HUES64 (cell line): ENCODE measurements at regions not wholly inside any gene's neighbourhood (a gene's known extent, or its start where the extent isn't known, plus 50 kb on each side); places are given as distances from the start of the nearest gene placed in this dataset.

Source experiments
- H3K27ac ChIP-seq: 2 replicates; pipeline ENCODE4 v1.7.0; 2013; ENCODE audit warnings: low read depth, low read length, inconsistent platforms
- H3K27me3 ChIP-seq: 2 replicates; pipeline ENCODE4 v1.6.1; 2013; ENCODE audit warnings: mild to moderate bottlenecking, low read length; ENCODE audit not compliant: insufficient read depth
- H3K36me3 ChIP-seq: 2 replicates; pipeline ENCODE4 v1.6.1; 2013; ENCODE audit warnings: mild to moderate bottlenecking, low read length; ENCODE audit not compliant: insufficient read depth
- H3K4me1 ChIP-seq: 2 replicates; pipeline ENCODE4 v1.6.1; 2013; ENCODE audit warnings: mild to moderate bottlenecking, low read length, moderate library complexity; ENCODE audit not compliant: insufficient read depth
- H3K4me3 ChIP-seq: 2 replicates; pipeline ENCODE4 v1.5.1; 2013; ENCODE audit warnings: mild to moderate bottlenecking, low read length, moderate library complexity
- H3K9ac ChIP-seq: 2 replicates; pipeline ENCODE4 v1.6.1; 2013; ENCODE audit warnings: mild to moderate bottlenecking, low read depth, low read length
- H3K9me3 ChIP-seq: 2 replicates; pipeline ENCODE4 v1.6.1; 2013; ENCODE audit warnings: low read depth, low read length; ENCODE audit not compliant: insufficient read depth
- WGBS: fragments of 150-250, 120-280 bp; methylation state at CpG from one replicate; pipeline ENCODE4 v1.1.7; 2013; ENCODE audit warnings: missing lambda C conversion rate; 5-methylcytosine and 5-hydroxymethylcytosine counted together

DNA sequence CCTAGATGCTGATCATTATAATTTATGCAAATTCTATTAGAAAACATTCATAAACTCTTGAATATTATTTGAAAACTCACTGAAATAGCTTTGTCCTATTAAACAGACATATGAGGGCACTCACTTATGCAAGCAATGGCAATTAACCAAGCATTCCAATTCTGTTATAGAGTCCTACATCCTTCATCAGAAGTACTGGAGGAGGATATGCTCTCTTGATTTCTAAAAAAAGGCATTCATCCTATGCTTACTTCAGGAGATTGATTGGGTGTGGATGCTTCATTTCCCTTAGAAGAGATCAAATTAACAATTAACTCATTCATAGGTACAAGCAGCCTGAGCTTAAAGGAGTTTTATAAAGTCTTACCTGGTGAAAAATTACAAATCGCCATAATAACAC lies 1317.2 kb downstream of the PCDH7 start:
- WGBS = no CpG with 5 or more reads among the region's 1 CpG
- H3K27ac ChIP-seq = no peak overlapping the region
- H3K9ac ChIP-seq = no peak overlapping the region
- H3K4me3 ChIP-seq = no peak overlapping the region
- H3K4me1 ChIP-seq = peaks cover 5% of the 10 kb centered on the region; the same call in 1 of the 2 replicates
- no peaks in the 10 kb centered on the region for H3K27me3 ChIP-seq
- H3K9me3 ChIP-seq = no peaks in the 10 kb centered on the region
- H3K36me3 ChIP-seq = no peaks in the 10 kb centered on the region

DNA sequence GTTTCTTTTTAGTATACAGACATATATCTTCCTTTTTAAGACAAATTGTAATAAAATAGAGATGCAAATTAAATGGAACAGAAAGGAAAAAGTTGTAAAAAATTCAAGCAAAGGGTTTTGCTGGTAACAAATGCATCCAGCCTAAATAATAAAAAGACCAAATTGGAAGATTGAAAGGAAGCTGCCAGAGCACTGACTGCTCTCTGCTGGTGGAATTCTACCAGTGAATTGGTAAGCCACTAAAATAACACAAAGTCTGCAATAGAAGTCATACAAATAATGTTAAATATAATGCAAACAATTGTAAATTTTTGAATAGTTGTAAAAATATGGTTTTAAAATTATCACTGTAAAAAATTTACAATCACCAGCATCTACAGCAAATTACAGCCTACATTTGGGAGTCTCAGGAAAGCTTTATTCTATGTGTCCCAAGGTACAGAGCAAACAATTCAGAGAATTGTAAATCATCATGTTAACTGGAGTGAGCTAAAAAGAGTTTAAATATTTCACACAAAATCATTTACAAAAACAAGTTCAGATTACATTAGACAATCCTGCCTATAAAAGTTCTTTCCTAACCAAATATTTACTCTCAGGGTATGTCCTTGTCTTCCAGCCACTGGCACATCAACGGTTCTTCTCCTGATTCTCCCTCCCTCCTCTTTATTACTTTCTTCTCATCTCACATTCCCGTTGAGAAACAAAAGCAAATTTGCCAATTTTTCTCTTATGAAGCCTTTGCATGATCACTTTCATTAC lies 1322.5 kb downstream of the PCDH7 start:
- 86% methylated on average over 2 of the region's 2 CpGs for WGBS
- Histone ChIP-seq H3K36me3 (no peaks in the 10 kb centered on the region), H3K27ac (no peak overlapping the region), H3K27me3 (no peaks in the 10 kb centered on the region), H3K9me3 (no peaks in the 10 kb centered on the region), H3K9ac (no peak overlapping the region), H3K4me1 (0 out of 2 replicates have a peak, but pooled peaks cover 5% of the 10 kb centered on the region), H3K4me3 (no peak overlapping the region)

DNA sequence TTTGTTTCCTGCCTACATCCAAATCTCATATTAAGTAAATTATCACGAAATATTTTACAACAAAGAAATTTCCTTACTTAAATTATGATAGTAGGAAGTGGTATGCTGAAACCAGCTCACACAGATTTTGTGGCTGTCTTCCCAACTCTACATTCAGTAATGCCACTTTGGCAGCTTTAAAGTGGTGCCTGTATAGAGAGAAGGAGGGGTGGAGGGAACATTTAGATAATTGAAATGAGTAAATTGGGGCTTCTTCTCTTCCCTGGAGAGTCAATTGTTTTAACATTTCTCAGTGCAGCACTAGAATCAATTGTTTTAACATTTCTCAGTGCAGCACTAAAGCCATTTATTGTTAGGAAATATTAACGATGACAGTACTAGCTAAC lies 1323.1 kb downstream of the PCDH7 start:
- Histone ChIP-seq H3K9me3 (no peaks in the 10 kb centered on the region), H3K27ac (no peak overlapping the region), H3K27me3 (no peaks in the 10 kb centered on the region), H3K4me3 (no peak overlapping the region), H3K4me1 (0 out of 2 replicates have a peak, but pooled peaks cover 3% of the 10 kb centered on the region), H3K36me3 (no peaks in the 10 kb centered on the region), H3K9ac (no peak overlapping the region)
- WGBS = no CpG with 5 or more reads among the region's 2 CpGs

DNA sequence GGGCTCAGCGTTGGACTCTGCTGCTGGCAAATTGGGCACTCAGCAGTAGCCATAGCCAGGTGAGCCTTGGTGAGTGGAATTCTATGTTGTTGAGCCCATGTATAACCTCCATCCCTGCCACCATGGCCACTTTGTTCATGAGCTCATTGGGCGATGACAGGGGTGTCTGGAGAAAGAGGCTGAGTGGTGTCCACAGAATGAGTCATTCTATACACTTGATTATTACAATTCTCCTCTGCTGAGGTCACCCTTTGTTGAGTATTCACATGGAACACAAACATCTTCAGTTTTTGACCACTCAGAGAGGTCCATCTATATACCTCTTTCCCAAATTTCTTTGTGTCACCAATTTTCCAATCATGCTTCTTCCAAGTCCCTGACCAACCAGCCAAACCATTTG lies 1341.7 kb downstream of the PCDH7 start:
- H3K27ac ChIP-seq = no peak overlapping the region

DNA sequence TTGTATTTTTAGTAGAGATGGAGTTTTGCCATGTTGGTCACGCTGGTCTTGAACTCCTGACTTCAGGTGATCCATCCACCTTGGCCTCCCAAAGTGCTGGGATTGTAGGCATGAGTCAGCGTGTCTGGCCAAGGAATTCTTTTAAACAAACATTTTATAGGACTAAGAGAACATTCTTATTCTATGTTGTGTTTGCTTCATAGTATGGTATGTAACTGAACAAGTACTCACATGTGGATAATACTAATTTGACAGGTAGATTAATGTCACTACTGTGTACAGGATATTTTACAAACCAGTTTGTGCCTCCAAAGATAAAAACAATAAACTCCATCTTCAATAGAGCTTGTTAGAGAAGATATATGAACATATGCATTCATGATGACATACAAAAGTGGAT lies 1353.4 kb downstream of the PCDH7 start:
- H3K36me3 ChIP-seq = no peaks in the 10 kb centered on the region
- H3K27ac ChIP-seq = no peak overlapping the region
- H3K4me1 ChIP-seq = no peaks in the 10 kb centered on the region
- H3K9me3 ChIP-seq = no peaks in the 10 kb centered on the region
- 83% methylated on average over 1 of the region's 2 CpGs for whole genome bisulfite sequencing
- no peak overlapping the region for H3K4me3 ChIP-seq
- H3K27me3 ChIP-seq = no peaks in the 10 kb centered on the region
- no peak overlapping the region for H3K9ac ChIP-seq

More for the DNA sequence above, 1341.7 kb downstream of the PCDH7 start:
- H3K9me3 ChIP-seq = no peaks in the 10 kb centered on the region
- no peaks in the 10 kb centered on the region for H3K4me1 ChIP-seq
- no peak overlapping the region for H3K4me3 ChIP-seq
- no peaks in the 10 kb centered on the region for H3K36me3 ChIP-seq
- 88% methylated on average over 2 of the region's 2 CpGs for WGBS
- no peak overlapping the region for H3K9ac ChIP-seq
- no peaks in the 10 kb centered on the region for H3K27me3 ChIP-seq

DNA sequence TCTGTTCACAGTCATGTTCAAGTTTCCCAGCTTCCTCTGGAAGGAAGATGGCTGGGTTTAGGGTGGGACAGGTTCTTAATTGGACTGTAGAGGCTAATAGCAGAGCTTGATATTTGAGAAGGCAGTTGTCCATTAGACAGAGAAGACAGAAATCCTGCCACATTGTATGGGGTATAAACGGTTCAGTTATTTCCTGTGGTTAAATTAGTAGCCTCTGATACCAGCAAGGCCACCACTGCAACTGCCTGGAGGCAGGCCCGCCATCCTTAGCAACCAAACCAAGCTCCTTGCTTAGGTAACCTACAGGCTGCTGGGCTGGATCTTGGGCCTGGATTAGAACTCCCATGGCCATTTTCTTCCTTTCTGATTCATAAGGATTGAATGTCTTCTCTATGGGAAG lies 1367.0 kb downstream of the PCDH7 start:
- WGBS = 91% methylated on average over 2 of the region's 2 CpGs
- Histone ChIP-seq H3K27me3 (no peaks in the 10 kb centered on the region), H3K9me3 (peaks cover 10% of the 10 kb centered on the region), H3K9ac (no peak overlapping the region), H3K4me3 (no peak overlapping the region), H3K36me3 (no peaks in the 10 kb centered on the region), H3K27ac (no peak overlapping the region), H3K4me1 (no peaks in the 10 kb centered on the region)

DNA sequence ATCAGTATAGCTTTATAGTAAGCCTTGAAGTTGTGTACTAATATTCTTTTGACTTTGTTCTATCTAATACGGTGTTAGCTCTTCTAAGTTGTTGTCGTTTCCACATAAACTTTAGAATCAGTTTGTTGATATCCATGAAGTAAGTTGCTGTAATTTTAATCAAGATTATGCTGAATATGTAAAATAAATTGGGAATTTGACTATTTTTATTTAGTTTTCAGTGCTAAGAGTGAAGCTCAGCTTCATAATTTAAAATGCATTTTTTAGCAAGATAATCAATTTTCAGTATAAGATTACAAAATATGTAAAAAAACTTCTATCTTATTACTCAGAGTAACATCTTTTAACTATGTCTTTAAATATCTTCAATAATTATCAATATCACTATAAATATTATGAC lies 1374.8 kb downstream of the PCDH7 start:
- Histone ChIP-seq H3K27me3 (no peaks in the 10 kb centered on the region), H3K9me3 (no peaks in the 10 kb centered on the region), H3K4me1 (no peaks in the 10 kb centered on the region), H3K9ac (no peak overlapping the region), H3K27ac (no peak overlapping the region), H3K36me3 (no peaks in the 10 kb centered on the region), H3K4me3 (no peak overlapping the region)
- 98% methylated on average over 2 of the region's 2 CpGs for WGBS

DNA sequence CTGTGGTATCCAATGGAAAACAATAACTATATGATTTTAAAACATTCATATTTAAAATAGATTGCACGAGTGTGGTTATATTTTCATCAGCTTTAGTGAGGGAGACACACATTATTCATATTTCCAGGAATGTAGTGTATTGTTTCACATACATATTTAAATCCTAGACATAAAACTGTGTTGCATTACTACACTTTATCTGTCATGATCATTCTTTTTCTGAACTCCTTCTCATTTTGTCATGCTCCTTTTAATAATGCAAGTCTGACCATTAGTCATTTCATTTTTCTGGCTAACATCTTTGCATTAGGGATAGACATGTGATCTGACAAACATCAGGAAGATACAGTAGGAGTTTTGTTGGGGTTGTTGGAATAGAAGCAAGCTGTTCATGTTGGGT lies 1382.7 kb downstream of the PCDH7 start:
- WGBS = no CpG with 5 or more reads among the region's 1 CpG
- Histone ChIP-seq H3K4me1 (no peaks in the 10 kb centered on the region), H3K4me3 (no peak overlapping the region), H3K27ac (no peak overlapping the region), H3K36me3 (no peaks in the 10 kb centered on the region), H3K9ac (no peak overlapping the region), H3K27me3 (no peaks in the 10 kb centered on the region), H3K9me3 (no peaks in the 10 kb centered on the region)

DNA sequence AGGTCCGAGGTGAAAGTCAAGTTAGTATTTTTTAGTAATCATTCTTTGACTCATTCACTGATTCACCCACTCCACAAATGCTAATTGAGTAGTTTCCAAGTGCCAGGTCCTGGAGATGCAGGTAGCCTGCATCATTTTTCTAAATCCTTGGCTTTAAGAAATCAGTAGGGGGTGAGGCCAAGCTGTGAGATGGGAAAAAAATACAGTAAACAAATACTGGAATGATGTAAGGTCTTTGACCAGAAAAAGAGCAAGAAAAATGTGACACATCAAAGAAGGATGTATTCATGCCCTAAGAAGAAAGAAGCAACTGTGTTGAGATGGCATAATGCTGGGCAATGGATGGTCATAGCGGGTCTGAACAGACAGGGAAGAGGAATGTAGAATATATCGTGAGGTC lies 1386.6 kb downstream of the PCDH7 start:
- Histone ChIP-seq H3K27ac (no peak overlapping the region), H3K9me3 (no peaks in the 10 kb centered on the region), H3K4me1 (no peaks in the 10 kb centered on the region), H3K9ac (no peak overlapping the region), H3K36me3 (no peaks in the 10 kb centered on the region), H3K4me3 (no peak overlapping the region), H3K27me3 (no peaks in the 10 kb centered on the region)
- 98% methylated on average over 2 of the region's 3 CpGs for WGBS

DNA sequence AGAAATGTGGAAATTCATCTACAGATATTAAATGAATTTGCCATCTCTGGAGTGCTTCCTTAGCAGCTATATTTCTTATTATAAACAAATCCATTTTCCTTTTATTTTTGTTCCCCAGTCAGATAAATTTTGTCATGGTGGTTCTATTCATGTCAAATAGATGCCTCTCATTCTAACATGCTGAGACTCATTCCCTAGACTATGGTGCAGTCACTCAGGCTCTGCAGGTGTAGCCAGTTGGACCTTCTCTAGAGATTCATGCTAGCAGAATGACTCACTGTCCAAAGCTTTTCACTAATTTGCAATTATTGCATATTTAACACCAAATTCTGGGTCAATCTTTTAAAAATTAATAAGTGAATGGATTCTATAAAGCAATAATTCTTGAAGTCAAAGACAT lies 1392.7 kb downstream of the PCDH7 start:
- no peaks in the 10 kb centered on the region for H3K9me3 ChIP-seq
- no peaks in the 10 kb centered on the region for H3K27me3 ChIP-seq
- H3K9ac ChIP-seq = no peak overlapping the region
- no peaks in the 10 kb centered on the region for H3K4me1 ChIP-seq
- H3K4me3 ChIP-seq = no peak overlapping the region
- no peaks in the 10 kb centered on the region for H3K36me3 ChIP-seq
- H3K27ac ChIP-seq = no peak overlapping the region

DNA sequence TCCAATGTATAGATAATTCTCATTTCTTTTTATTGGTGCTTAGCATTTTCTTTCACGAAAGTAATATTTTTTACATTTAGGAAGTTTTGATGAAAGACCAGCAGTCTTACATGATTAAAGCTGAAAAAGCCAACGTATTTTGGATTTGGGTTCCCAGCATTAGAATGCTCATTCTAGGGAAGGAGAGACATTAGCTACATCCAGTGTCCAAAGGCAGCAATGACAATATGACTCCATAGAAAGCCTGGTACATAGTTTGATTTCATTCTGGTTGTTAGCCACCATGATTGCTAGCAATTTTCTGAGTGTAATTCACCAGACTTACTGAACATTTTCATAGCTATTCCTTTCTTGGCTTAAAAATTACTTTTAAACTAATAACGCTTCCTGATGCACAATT lies 1397.5 kb downstream of the PCDH7 start:
- Histone ChIP-seq H3K9ac (no peak overlapping the region), H3K4me1 (no peaks in the 10 kb centered on the region), H3K9me3 (no peaks in the 10 kb centered on the region), H3K27ac (no peak overlapping the region), H3K36me3 (no peaks in the 10 kb centered on the region), H3K27me3 (no peaks in the 10 kb centered on the region), H3K4me3 (no peak overlapping the region)
- WGBS = 94% methylated on average over 3 of the region's 3 CpGs

DNA sequence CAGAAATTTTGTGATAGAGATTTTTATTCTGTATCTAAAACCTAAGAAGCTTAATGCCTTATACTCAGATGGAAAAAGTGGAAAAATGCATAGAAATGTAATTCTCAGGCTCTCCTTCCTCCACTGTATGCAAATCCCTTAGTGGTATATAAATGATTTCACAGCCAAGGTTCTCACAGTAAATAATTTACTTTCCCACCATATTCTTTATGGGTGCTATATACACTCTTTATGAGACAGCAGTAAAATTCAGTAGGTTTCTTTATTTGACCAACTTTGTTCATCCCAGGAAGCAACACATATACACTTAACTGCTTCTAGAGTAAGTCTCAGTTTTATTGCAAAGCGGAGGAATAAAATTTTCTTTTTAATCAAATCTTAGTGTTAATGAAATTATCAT lies 1399.7 kb downstream of the PCDH7 start:
- Histone ChIP-seq H3K9ac (no peak overlapping the region), H3K36me3 (no peaks in the 10 kb centered on the region), H3K4me1 (no peaks in the 10 kb centered on the region), H3K27me3 (no peaks in the 10 kb centered on the region), H3K27ac (no peak overlapping the region), H3K4me3 (no peak overlapping the region), H3K9me3 (no peaks in the 10 kb centered on the region)
- no CpG with 5 or more reads among the region's 1 CpG for WGBS
